Esophagus squamous epithelium (tissue), 4 donors: ENCODE measurements at regions not wholly inside any gene's neighbourhood (a gene's known extent, or its start where the extent isn't known, plus 50 kb on each side); places are given as distances from the start of the nearest gene placed in this dataset.

Experiments
- CTCF ChIP-seq, 6 experiments: fragments of 450-650 bp in 4 of 6; fragments of 200-600 bp in 2 of 6; sonication (generic) in 2 of 6; IDR thresholded peaks; one replicate each; pipeline ENCODE4 v1.5.1; 2016 to 2019; ENCODE audit warnings: antibody characterized with exemption in 6 of 6, mild to moderate bottlenecking in 4 of 6, moderate library complexity in 4 of 6
- POLR2A ChIP-seq, 4 donors: fragments of 450-650 bp; IDR thresholded peaks; one replicate each; pipeline ENCODE4 v1.6.1; 2017; ENCODE audit warnings: antibody characterized with exemption in 4 of 4, mild to moderate bottlenecking in 4 of 4, moderate library complexity in 3 of 4

GRCh38 chr13:54636231-54636630 lies 1607.6 kb downstream of the OLFM4 start:
- TF ChIP-seq CTCF (IDR thresholded peaks at IDR 0.05), result no peak
- TF ChIP-seq POLR2A (IDR thresholded peaks at IDR 0.05), result no peak
